ENCODE measurements at regions not wholly inside any gene's neighbourhood (a gene's known extent, or its start where the extent isn't known, plus 50 kb on each side); places are given as distances from the start of the nearest gene placed in this dataset.
A peak's percentile ranks its signal among the peaks of the same experiment; 100 is the strongest.

DNA sequence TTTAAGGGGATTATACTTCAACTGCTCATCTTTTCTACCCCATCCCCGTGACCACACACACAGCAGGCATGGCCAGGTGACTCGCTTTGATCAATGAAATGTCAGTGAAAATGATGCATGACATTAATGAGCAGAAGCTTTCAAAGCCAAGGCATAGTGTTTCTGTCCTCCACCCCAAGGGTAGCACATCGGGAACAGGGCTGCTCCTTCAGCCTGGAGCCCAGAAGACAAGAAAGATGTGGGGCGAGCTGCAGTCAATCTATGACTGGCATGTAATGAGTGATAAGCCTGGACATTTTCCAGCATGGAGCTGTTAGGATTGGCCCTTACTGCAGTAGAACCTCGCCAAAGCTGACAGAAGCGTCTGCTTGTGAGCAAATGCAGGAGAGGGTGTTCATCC, 122.6 kb upstream of the IRX2 start:
- H3K4me3 ChIP-seq (ENCODE audit: low read depth, poor library complexity, severe bottlenecking), result no peak overlapping the region
- no peak for TF ChIP-seq POLR2A (IDR thresholded peaks at IDR 0.05)
- peak; percentile 2 to 28 for DNase-seq (ENCODE audit: low spot score in 2 of 2)
- intact Hi-C loops (cut with DNase I; ENCODE audit: low total_unique reads), result no loop called here
- WGBS, 2 donors, result 59 to 65% methylated on average over 6 of the region's 6 CpGs

- TF ChIP-seq CTCF (IDR thresholded peaks at IDR 0.05) (no peak), POLR2A (IDR thresholded peaks at IDR 0.05) (no peak)
- intact Hi-C loops (cut with DNase I; ENCODE audit: low total_unique reads), result no loop called here
- DNase-seq (ENCODE audit: low spot score in 2 of 2), result peak in 1 of 2 donors; percentile 65
- no peak overlapping the region for H3K4me3 ChIP-seq (ENCODE audit: low read depth, poor library complexity, severe bottlenecking)
- 89 to 91% methylated on average over 8 of the region's 8 CpGs for WGBS, 2 donors
These were observed 121.2 kb upstream of the IRX2 start for GRCh38 chr5:2872676-2873075.

DNA sequence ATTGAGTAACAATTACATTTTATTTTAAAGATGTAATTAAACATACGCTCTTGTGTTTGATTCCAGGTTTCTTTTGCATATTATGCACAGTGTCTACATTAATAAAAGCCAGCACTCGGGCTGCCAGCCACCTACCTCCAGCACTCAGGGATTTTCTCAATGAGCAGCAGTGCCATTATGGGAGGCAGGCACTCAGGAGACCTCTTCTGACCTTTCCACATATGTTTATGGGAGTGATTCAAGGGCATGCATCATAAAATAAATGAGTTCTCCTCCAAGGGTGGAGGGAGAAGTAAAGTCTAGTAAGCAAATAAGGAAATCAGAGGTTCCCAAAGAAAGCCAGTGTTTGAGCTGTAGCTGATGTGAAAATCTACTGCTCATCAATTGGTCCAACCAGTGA, 119.8 kb upstream of the IRX2 start:
- 72 to 74% methylated on average over 2 of the region's 2 CpGs for WGBS, 2 donors
- TF ChIP-seq CTCF (IDR thresholded peaks at IDR 0.05) (no peak), POLR2A (IDR thresholded peaks at IDR 0.05) (no peak)
- intact Hi-C loops (cut with DNase I; ENCODE audit: low total_unique reads), result no loop called here
- no peak for DNase-seq (ENCODE audit: low spot score in 2 of 2)
- no peak overlapping the region for H3K4me3 ChIP-seq (ENCODE audit: low read depth, poor library complexity, severe bottlenecking)

- peak in 1 of 2 donors; percentile 40 for DNase-seq (ENCODE audit: low spot score in 2 of 2)
- 81 to 91% methylated on average over 6 of the region's 6 CpGs for WGBS, 2 donors
- intact Hi-C loops (cut with DNase I; ENCODE audit: low total_unique reads), result no loop called here
These were observed 118.0 kb upstream of the IRX2 start for GRCh38 chr5:2869471-2869870.

GRCh38 chr5:2867373-2867933, 116.0 kb upstream of the IRX2 start:
- TF ChIP-seq POLR2A (IDR thresholded peaks at IDR 0.05) (no peak), CTCF (IDR thresholded peaks at IDR 0.05) (no peak)
- intact Hi-C loops (cut with DNase I; ENCODE audit: low total_unique reads), result no loop called here
- 77 to 79% methylated on average over 14 of the region's 14 CpGs for WGBS, 2 donors
- DNase-seq (ENCODE audit: low spot score in 2 of 2), result no peak
- no peak overlapping the region for H3K4me3 ChIP-seq (ENCODE audit: low read depth, poor library complexity, severe bottlenecking)

More at GRCh38 chr5:2869471-2869870, 118.0 kb upstream of the IRX2 start:
- no peak overlapping the region for H3K4me3 ChIP-seq (ENCODE audit: low read depth, poor library complexity, severe bottlenecking)
- no peak for TF ChIP-seq POLR2A (IDR thresholded peaks at IDR 0.05)
- TF ChIP-seq CTCF (IDR thresholded peaks at IDR 0.05), result no peak

DNA sequence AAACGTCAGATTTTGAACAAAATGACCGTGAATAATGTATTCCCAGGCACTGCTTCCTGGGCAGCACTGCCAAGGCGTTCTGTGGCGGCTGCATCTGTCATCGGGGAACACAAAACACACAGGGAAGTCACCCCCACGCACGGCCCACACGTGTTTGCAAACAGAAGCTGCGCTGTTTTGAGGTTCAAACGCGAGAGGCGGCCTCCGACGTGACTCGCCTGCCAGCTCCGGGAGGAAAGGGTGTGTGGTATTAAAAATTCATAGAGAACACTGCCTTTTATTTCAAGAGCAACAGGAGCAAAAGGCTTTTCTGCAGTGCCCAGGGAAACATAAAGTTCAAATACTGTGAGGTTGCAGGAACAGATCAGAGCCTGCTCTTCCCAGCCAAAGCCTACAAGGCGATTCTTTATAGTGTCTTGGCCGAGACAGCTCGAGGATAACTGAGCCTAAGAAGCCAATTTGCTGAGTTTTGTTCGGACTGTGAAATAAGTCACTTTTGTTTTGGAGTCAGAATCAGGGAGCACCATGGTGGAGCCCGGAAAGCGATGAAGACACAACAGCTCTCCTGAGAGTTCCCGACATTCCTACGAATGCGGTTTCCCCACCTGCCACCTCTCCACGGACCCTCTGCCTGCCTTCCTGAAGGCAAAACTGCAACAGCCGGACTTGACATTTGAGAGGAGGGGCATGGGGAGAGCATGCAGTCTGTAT, 115.3 kb upstream of the IRX2 start:
- no peak for DNase-seq (ENCODE audit: low spot score in 2 of 2)
- H3K4me3 ChIP-seq (ENCODE audit: low read depth, poor library complexity, severe bottlenecking), result no peak overlapping the region
- intact Hi-C loops (cut with DNase I; ENCODE audit: low total_unique reads), result no loop called here
- WGBS, 2 donors, result 84 to 85% methylated on average over 26 to 27 of the region's 27 CpGs
- TF ChIP-seq CTCF (IDR thresholded peaks at IDR 0.05), result no peak
- TF ChIP-seq POLR2A (IDR thresholded peaks at IDR 0.05), result no peak

Measured in lower leg skin (tissue), 4 donors.